GM21717 (cell line): ENCODE measurements at regions not wholly inside any gene's neighbourhood (a gene's known extent, or its start where the extent isn't known, plus 50 kb on each side); places are given as distances from the start of the nearest gene placed in this dataset.

Experiments used
- ATAC-seq: cut with Tn5 transposase; IDR thresholded peaks from one replicate; pipeline ENCODE4 v1.9.1; 2021; ENCODE audit warnings: mild to moderate bottlenecking, moderate library complexity; ENCODE audit not compliant: unreplicated experiment

DNA sequence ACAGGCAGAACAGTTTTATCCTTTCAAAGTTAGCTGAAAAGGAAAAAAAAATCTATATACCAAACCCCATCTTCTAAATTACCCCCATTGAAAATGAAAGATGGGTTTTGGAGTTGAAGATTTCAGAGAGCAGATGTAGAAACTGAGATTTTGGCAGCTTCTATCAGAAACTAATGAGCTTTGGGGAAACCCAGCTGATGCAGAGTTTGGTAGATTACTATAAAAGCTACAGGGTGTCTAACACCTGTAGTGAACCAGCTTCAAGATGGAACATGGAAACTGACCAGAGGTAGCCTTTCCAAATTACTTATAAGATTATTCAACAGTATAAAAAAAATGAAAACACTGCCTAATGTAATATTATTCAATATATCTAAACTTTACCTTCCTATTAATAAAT is 583.1 kb downstream of the XIRP2 start:
- ATAC-seq: peak; percentile 70

DNA sequence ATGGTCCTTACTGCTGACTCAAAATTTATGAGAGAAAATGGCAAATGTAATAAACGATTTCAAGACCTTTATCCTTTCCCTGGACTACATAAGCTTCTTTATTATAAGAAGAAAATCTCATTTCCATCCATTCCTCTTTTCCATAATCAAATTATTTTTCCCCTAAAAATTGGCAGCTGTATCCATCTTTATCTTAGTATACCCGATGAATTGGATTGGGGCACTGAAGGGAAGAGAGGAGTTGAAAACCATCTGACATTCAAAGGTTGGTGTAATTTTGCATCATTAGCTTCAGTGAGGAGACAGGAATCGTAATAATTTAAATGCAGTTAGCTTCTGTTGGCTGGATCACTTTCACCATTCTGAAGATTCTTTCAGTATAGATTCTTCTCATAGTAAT is 574.1 kb downstream of the XIRP2 start:
- ATAC-seq: no peak

DNA sequence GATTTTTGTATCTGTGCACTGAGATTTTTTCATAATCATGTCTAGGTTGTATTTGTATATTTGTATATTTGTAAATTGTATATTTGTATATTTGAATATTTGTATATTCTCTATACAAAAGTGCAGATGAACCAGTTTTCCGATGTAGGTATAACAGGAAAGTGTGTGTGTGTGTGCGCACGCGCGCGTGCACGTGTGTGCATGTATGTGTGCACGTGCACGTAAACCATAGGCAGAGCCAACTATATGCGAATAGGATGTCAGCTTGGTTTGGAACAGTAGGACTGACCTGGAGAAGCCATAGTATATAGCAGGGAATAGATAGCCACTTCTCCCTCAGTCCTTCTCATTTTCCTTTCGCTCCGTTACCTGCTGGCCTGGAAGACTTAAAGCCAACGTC is 565.8 kb downstream of the XIRP2 start:
- no peak for ATAC-seq

DNA sequence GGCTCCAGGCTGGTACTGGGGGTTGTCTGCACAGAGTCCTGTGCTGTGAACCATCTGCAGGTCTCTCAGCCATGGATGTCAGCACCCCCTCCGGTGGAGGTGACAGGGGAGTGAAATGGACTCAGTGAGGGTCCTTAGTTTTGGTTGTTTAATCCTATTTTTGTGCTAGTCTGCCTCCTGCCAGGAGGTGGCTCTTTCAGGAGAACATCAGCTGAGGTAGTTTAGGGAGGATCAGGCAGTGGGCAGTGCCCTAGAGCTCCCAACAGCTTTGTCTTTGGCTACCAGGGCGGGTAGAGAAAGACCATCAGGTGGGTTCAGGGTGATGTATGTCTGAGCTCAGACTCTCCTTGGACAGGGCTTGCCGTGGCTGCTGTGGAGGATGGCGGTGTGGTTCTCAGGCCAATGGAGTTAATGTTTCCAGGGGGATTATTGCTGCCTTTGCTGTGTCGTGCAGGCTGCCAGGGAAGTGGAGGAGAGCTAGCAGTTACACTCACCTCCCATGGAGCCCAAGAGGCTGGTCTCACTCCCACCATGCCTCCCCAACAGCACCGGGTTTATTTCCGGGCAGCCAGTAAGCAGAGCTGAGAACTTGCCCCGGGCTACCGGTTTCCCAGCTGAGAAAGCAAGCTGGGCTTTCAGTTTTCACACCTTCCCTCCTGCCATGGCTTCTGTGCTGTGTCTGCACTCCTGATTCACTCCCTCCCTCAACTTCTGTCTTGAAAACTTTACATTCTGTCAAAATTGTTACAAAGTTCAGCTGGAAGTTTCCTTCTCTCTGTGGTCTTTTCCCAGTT is 563.4 kb downstream of the XIRP2 start:
- no peak for ATAC-seq

DNA sequence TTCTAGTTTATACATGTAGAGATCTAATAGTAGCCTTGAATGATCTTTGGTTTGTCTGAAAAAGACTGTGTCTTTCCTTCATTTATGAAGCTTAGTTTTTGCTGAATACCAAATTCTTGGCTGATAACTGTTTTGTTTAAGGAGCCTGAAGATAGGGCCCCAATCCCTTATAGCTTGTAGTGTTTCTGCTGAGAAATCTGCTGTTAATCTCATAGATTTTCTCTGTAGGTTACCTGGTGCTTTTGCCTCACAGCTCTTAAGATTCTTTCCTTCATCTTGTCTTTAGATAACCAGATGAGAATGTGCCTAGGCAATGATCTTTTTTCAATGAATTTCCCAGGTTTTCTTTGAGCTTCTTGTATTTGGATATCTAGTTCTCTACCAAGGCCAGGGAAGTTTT is 562.1 kb downstream of the XIRP2 start:
- no peak for ATAC-seq

DNA sequence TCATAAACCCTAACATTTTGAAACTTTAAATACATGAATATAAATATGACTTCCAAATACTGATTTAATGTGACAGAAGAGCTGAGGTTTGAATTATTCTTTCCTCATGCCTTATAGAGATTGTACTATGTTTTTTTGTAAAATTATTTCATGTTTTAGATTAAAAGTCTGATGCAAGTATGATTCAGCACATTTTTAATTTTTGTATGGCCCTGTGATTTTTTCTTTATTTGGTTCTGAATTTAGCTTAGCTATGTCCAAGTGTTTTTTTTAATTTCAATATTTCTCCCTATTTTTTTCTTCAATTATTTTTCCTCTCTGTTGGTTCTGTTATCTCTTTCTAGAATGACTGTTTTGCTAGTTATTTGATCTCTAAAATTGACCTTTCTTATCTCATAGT is 552.1 kb downstream of the XIRP2 start:
- no peak for ATAC-seq

DNA sequence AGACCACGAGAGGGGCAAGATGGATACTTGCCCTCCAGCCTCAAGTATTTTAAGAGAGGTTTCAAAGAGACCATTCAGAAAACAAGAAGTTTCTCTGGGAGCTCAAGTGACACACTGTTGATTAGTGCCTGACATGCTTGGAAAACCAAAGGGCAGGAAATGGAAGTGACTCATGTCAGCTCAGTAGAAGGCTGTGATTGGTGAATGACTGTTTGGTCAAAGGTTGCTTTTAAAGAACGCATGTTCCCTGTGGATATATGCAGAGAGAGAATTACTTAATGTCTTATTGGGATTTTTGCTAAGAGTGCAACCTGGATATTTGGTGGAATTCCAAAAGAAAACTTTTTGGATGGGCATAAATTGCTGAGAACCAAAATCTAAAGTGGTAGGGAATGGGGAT is 549.9 kb downstream of the XIRP2 start:
- no peak for ATAC-seq

DNA sequence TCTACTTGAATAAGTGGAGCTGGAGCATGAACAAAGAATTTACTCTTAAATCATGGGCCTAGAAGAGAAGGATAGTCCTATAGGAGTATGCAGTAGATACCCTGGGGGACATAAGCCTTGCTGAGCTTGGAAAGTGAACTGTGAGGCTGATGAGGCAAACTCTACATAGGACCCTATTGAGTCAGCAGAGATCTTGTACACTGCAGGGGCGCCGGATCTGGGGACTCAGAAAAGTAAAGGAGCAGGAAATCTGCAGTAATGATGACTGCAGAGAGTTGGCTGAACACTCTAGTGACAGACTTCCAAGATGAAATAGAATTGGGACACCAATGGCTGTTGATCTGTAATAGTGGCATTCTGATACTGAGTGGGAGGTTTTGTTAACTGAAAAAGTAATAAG is 543.7 kb downstream of the XIRP2 start:
- no peak for ATAC-seq

DNA sequence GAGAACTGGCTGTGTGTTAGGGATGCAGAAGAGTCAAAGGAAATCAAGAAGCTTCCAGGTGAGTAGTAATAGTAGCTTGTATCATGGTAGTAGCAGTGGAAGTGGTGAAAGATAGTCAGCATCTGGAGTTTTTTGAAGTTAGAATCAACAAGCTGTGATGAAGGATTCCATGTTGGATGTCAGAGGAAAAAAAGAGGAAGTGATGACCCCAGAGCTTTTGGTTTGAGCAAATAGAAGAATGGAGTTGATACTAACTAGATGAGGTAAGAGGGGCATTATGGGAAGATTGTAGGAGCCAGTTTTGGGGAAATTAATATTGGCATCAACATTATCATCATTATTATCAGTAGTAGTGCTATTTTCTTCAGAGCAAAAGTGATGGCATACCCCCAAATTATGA is 542.2 kb downstream of the XIRP2 start:
- ATAC-seq: no peak

DNA sequence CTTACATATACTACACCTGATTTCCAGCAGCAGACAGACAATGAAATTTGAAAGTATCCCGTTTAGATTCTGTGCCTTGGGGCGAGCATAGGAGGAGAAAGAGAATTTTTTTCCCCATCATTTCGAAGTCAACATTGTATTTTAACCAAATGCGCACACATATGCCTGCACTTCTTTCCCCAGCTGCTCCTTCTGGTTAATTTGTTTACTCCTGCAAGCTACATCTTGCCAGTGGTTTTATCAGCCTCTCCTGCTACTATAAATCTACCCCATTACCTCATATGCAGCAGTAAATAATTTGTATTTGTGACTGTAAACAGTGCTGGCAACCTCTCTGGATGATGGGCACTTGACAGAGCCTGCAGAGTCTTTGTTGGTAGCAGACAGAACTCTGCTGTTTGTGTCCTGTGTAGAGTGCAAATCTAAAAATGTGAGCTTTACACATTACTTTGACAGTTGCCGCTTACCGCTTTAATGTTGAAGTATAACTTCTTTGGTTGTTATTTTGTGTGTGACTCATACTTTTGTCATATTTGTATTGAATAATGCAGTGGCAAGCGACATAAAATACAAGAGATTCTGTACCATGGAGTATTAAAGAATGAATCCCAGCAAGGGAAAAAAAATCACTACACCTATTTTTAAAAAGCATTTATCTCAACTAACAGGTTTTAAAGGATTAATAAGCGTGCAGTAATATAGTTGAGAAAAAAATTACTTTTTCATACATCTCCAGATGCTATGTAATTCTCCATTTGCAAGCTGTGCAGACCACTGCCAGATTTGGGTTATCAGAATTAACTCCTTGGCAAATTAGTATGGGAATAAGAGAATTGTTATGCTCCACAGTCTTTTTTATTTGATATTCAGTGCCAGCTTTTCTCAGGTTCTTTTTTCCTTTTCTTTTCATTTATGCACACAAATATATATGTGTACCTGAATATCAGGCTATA is 536.8 kb downstream of the XIRP2 start:
- no peak for ATAC-seq

DNA sequence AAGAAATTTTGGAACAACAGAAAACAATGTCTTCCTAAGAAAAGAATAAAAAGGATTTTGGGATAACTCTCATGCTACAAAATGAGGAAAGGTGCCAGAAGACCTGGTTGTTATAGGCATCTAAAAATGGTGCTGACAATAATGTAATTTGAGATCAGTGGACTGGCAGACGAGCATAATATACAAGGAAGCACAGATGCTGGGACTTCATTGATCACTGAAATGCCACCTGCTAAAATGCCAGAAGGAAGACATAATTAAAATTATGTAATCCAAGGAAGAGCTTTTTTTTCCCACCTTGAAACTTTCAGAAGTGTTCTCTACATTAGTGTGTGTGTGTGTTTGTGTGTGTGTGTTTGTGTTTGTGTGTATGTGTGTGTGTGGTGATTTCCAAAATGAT is 535.9 kb downstream of the XIRP2 start:
- ATAC-seq: no peak

DNA sequence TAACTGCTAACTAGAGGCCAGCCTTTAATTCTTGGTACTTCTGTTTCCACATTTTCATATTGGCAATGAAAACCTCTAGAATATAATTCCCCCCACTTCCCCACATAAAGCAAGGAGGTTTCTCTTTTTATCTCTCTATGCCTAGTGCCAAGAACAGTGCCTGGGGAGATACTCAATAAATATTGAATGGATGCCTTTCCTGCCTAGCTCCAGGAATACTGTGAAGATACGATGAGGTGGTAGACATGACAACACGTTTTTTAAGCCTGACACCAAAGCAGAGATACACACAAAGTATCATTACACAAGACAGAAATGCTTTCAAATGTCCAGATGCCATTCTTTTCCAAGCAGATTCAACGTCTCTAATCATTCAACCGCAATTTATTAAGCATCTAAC is 535.5 kb downstream of the XIRP2 start:
- ATAC-seq: no peak

DNA sequence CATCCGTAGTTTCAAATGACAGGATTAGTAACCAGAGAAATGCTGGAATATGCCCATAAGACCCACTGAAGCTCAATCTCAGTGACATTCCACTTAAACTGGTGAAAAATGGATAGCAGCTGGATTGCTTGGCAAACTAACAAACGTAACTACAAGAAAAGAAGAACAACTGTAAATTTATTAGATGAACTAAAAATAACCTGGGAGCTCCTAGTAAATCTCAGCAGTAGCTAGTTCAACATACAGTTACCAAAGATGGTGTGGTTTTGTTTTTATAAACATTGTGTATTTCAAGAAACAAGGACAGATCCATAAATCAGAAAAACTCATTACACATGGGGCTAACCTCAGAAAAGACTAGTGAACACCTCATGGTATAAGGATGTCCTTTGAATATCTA is 531.9 kb downstream of the XIRP2 start:
- no peak for ATAC-seq

DNA sequence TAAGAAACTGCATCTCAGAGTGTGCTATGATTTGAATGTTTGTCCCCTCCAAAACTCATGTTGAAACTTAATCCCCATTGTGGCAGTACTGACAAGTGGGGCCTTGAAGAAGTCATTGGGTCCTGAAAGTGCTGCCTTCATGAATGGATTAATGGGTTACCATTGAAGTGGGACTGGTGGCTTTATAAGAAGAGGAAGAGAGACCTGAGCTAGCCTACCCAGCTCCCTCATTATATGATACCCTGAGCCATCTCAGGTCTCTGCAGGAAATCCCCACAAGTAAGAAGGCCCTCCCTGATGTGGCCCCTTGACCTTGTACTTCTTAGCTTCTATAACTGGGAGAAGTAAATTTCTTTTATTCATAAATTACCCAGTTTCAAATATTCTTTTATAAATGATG is 526.8 kb downstream of the XIRP2 start:
- no peak for ATAC-seq

DNA sequence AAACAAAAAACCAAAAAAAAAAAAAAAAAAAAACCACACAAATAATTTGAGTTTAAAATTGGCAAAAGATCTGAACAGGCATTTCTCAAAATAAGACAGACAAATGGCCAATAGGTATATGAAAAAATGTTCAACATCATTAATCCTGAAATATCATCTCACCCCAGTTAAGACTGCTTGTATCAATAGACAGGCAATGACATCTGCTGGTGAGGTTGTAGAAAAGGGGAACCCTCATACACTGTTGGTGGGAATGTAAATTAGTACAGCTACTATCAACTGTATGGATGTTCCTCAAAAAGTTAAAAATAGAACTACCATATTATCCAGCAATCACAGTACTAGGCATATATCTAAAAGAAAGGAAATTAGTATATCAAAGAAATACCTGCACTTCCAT is 523.1 kb downstream of the XIRP2 start:
- no peak for ATAC-seq

DNA sequence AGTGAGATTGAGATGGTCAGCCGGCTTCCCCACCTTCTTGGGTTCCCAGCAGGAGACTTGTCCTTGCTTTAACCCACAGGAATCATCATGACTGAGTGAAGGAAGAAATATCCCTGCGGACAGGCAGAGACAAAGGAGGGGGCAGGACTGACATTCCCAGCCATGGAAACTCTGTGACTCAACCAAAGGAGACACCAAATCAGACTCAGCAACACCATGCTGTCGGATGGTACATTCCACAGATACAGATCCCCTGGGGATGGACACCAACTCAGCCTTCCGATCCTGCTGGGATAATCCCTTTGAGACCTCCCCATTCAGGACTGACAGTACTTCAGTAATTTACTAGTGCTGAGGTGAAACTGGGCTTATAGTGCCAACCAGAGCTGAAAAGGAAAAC is 518.3 kb downstream of the XIRP2 start:
- ATAC-seq: no peak

DNA sequence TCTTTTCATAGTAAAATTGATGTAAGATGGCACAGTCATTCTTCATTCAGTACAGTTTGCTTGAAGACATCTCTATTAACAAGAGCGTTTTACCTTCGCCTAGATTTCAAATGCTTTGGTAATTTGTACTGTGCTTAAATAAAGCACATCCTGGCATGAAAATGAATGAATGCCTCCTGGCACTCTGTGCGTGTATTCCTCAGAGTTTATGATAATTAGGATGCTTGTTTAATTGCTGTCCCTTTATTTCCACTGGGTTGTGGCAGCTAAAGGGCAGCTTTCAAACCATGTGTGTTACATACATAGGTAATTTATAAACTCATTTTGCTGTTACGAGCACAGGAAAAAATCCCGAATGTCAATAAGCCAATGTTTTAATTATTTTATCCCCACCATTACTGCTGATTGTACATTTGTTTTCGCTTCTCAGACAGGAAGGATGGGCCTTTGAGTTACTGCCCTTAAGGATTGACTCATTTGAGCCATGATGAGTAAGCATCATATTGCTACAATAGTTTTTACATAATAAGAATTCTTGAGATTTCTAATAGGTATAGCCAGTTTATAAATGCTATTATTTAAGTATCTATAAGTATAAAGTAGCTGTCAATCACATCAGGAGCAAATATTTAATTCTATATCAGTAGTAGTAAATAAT is 516.5 kb downstream of the XIRP2 start:
- no peak for ATAC-seq

DNA sequence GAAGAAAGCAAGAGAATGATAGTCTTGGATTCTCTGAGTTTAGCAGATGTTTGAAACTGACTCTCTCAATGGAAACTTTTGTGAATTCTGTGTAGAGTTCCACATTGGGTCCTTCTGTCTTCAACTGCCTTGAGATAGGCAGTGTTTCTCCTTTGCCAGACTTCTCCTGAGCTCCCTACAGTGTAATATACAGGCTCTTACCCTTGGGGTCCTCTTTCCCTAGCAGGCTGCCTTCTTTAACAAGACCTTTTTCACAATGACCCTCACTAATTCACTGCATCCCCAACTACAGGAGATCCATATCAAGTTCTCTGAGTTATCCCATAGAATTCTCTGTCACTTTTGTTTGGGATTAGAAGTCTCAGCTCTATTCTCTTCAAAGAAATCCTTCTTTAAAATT is 513.0 kb downstream of the XIRP2 start:
- no peak for ATAC-seq

DNA sequence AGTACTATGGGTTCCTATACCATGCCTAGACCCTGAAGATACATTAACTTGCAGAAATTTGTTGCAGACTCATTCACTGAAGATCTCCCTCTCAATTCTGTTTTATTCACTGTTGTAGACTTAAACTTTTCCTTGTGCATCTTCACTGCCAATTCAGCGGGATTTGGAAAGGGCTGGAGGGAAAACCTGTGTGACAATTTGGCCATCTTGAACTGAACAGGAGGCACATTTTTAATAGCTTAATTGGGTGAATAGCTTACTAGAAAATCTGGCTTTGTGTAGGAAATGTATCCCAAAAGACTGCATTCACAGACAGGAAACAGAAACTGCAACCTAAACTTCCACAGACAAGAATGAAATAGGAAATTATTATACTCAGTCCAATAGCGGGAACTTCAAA is 512.3 kb downstream of the XIRP2 start:
- ATAC-seq: no peak

DNA sequence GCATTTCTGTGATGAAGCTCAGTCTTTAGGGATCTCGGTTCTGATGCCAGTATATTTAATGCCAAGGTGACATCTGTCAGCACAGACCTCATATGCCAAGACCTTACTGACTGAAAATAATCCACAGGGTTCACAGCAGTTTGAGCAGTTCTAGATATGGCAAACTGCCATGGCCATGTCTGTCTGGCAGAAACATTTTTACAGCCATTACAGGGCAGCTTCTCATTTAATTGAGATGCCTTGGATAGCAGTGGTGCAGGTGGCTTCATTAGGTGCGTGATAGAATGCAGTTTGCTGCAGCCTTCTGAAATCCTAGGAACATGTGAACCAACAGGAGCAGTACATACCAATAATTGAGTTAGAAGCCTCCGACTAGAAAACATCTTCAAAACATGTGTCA is 510.6 kb downstream of the XIRP2 start:
- ATAC-seq: no peak

DNA sequence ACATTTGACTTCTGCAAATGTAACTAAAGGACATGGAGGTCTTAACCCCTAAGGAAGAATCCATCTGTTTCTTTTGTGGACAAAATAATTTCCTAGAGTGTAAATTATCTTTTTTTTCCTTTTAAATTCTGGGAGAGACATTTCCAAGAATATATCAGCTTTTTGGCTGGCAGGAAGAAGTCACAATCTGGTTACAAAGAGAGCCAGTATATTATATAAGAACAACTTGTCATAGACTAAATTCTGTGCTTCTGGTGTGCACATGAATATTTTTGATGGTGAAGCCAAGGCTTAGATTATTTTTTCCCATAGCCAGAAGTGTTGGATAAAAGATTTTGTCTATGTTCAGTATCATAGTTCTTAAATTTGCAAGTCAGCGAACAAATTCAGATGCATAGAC is 500.6 kb downstream of the XIRP2 start:
- ATAC-seq: no peak

DNA sequence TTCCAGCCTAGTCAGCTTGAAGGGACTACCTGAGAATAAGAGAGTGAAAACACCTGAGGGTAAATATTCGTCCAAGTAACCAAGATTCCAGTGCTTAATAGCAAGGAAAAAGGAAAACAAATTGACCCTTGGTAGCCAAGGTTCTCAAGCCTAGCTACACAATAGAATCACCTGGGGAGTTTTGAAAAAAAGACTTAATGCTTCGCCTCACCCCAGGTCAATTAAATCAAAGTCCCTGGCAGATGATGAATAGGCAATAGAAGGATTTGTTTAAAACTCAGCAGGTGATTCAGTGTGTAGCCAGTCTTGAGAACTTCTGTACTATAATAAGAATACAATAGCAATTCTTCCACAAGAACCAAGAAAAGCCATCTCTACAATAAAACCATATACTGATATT is 500.2 kb downstream of the XIRP2 start:
- ATAC-seq: no peak
